ENCODE measurements at regions not wholly inside any gene's neighbourhood (a gene's known extent, or its start where the extent isn't known, plus 50 kb on each side); places are given as distances from the start of the nearest gene placed in this dataset.

DNA sequence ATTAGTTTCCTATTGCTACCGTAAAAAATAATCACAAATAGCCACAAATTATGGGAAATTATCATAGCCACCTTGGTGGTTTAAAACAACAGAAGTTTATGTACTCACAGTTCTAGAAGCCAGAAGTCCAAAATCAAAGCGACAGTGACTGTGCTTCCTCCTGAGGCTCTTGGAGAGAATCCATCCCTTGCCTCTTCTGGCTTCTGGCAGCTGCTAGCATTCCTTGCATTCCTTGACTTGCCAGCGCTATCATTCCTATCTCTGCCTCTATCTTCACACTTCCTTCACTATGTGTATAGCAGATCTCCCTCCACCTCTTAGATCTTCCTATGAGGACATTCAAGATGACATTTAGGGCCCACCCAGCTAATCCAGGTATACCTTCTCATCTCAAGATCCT is 180.1 kb upstream of the USP25 start:
- TF ChIP-seq, protein P1, sequence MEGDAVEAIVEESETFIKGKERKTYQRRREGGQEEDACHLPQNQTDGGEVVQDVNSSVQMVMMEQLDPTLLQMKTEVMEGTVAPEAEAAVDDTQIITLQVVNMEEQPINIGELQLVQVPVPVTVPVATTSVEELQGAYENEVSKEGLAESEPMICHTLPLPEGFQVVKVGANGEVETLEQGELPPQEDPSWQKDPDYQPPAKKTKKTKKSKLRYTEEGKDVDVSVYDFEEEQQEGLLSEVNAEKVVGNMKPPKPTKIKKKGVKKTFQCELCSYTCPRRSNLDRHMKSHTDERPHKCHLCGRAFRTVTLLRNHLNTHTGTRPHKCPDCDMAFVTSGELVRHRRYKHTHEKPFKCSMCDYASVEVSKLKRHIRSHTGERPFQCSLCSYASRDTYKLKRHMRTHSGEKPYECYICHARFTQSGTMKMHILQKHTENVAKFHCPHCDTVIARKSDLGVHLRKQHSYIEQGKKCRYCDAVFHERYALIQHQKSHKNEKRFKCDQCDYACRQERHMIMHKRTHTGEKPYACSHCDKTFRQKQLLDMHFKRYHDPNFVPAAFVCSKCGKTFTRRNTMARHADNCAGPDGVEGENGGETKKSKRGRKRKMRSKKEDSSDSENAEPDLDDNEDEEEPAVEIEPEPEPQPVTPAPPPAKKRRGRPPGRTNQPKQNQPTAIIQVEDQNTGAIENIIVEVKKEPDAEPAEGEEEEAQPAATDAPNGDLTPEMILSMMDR (IDR thresholded peaks at IDR 0.05; ENCODE audit: insufficient read depth, low read length), result no peak
- TF ChIP-seq POLR2AphosphoS5 (IDR thresholded peaks at IDR 0.05; ENCODE audit: low read depth), result no peak
